BJ (cell line): ENCODE measurements at regions not wholly inside any gene's neighbourhood (a gene's known extent, or its start where the extent isn't known, plus 50 kb on each side); places are given as distances from the start of the nearest gene placed in this dataset.

Experiments
- CTCF ChIA-PET: fragments of 350-600 bp; formaldehyde crosslinking; extraction: SDS; loops from one replicate; lab custom pipeline; 2021; ENCODE audit warnings: antibody characterized with exemption, inconsistent platforms; lab: Yijun Ruan, JAX
- POLR2A ChIA-PET: fragments of 300-600 bp; sonication (Branson Sonifier 250); formaldehyde crosslinking; extraction: SDS; loops from one replicate; lab custom pipeline; 2021; ENCODE audit warnings: antibody characterized with exemption; lab: Charles Lee
- DNase-seq: peaks from one replicate; pipeline ENCODE4 v3.0.0-alpha.2; 2011; ENCODE audit warnings: low read depth
- H3K27me3 ChIP-seq: 2 replicates; pipeline ENCODE4 v1.6.0; 2011; ENCODE audit warnings: low read length; ENCODE audit not compliant: control insufficient read depth, insufficient read depth
- H3K36me3 ChIP-seq: 2 replicates; pipeline ENCODE4 v1.5.1; 2011; ENCODE audit warnings: low read length; ENCODE audit not compliant: control insufficient read depth, insufficient read depth
- H3K4me3 ChIP-seq: 2 replicates; pipeline ENCODE4 v1.5.1; 2011; ENCODE audit warnings: low read depth, mild to moderate bottlenecking, control low read depth, low read length
- TF ChIP-seq, protein P1 (sequence below): IDR thresholded peaks from 2 replicates; pipeline ENCODE4 v1.5.1; 2011; ENCODE audit warnings: low read depth, mild to moderate bottlenecking, control low read depth, inconsistent platforms, low read length, moderate library complexity; ENCODE audit not compliant: insufficient read depth

DNA sequence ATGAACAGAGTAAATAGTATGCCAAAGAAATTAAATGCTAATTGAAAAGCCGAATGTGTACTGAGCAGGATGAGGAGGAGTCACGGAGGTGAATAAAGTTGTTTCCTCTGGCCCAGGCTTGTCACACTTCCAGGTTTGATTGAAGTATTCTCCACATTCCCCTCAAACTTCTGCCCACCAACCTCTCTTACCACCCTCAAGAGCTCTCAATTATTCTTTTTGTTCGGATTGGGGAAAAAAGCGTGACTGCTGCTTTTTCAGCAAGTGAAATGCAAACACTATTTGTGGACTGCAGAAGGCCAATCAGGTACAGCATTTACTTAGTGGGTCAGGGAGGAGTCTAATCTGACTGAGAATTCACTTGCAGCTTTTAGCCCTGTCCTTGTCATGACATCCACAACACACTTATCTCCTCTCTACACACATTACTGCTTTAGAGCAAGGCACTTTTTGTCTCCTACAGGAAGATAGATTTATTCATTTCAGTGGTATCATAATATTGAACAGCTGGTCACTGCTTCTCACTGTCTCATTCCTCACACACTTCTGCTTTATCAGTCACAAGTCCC lies 375.6 kb upstream of the PRMT6 start:
- TF ChIP-seq, protein P1, sequence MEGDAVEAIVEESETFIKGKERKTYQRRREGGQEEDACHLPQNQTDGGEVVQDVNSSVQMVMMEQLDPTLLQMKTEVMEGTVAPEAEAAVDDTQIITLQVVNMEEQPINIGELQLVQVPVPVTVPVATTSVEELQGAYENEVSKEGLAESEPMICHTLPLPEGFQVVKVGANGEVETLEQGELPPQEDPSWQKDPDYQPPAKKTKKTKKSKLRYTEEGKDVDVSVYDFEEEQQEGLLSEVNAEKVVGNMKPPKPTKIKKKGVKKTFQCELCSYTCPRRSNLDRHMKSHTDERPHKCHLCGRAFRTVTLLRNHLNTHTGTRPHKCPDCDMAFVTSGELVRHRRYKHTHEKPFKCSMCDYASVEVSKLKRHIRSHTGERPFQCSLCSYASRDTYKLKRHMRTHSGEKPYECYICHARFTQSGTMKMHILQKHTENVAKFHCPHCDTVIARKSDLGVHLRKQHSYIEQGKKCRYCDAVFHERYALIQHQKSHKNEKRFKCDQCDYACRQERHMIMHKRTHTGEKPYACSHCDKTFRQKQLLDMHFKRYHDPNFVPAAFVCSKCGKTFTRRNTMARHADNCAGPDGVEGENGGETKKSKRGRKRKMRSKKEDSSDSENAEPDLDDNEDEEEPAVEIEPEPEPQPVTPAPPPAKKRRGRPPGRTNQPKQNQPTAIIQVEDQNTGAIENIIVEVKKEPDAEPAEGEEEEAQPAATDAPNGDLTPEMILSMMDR = no peak
- DNase-seq = no peak
- no peaks in the 10 kb centered on the region for H3K36me3 ChIP-seq
- CTCF ChIA-PET = interaction anchor here (1.6 to 1.7 kb wide), 2 partner anchors 9 to 12 kb away, joined by 3 to 4 read pairs; no protein-coding TSS in a partner anchor
- no peaks in the 10 kb centered on the region; the same call in 1 of the 2 replicates for H3K27me3 ChIP-seq
- no peak overlapping the region for H3K4me3 ChIP-seq
- POLR2A ChIA-PET = no interaction called here

DNA sequence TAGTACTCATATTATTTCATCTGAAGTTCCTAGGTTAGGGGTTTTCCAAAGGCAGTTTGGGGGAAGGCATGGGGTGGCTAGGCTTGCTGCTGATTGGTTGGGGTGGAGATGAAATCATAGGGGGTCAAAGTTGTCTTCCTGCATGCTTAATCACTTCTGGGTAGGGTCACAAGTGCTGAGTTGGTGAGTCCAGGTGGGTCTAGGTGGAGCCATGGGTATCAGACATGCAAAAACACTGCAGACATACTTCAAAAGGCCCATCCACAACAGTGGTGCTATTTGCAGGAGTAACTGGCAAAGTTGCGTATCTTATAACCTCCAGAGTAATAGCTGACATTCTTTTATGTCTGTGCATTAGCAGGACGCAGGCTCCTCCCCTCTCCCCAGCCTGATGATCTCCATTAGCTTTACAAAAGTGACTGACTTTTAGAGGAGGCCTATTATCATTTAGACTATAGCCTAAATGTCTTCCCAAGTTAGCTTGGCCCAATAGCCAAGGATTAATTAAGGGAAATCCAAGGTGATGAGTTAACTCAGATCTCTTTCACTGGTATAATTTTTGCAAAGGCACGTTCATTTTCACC lies 374.4 kb upstream of the PRMT6 start:
- Histone ChIP-seq H3K4me3 (no peak overlapping the region), H3K27me3 (no peaks in the 10 kb centered on the region; the same call in 1 of the 2 replicates), H3K36me3 (no peaks in the 10 kb centered on the region)
- CTCF ChIA-PET = interaction anchor here (1.7 kb wide), 1 partner anchor 13 kb away, joined by 3 read pairs; no protein-coding TSS in a partner anchor
- POLR2A ChIA-PET = no interaction called here
- TF ChIP-seq, protein P1 = no peak
- no peak for DNase-seq

DNA sequence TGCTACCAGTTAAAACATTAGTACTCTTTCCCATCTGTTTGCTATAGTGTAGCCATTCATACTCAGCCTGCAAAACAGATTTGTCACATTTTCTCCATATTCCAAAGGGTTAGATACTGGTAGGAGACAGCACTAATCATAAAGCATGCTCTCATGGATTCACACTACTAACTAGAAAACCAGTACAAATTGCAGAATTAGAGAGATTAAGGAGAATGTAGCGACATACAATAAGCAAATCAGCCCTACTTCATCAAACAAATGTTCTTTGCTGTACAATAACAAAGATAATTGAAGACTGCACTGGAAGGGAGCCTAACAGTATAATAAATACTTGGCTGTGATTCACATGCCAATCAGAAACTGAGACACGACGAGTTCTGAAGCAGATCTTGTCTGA lies 368.0 kb upstream of the PRMT6 start:
- POLR2A ChIA-PET = no interaction called here

DNA sequence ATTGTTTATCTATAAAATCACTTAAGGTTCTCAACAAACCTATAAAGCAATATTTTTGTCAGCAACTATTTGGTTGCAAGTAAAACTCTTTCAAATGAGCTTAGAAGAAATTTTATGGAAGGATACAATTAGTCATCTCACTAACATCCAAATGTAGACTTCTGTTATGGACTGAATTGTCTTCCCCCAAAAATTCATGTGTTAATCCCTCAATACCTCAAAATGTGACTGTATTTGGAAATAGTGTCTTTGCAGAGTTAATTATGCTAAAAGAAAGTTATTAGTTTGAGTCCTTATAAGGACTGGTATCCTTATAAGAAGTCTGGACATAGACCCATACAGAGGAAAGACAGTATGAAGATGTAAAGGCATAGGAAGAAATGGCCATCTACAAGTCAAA lies 357.8 kb upstream of the PRMT6 start:
- Histone ChIP-seq H3K4me3 (no peak overlapping the region), H3K27me3 (no peaks in the 10 kb centered on the region), H3K36me3 (no peaks in the 10 kb centered on the region)
- CTCF ChIA-PET = interaction anchor here (0.6 kb wide), 1 partner anchor 19 kb away, joined by 3 read pairs; no protein-coding TSS in a partner anchor
- no peak for DNase-seq
- POLR2A ChIA-PET = interaction anchor here (0.6 kb wide), 1 partner anchor 59 kb away, joined by 3 read pairs; no protein-coding TSS in a partner anchor
- TF ChIP-seq, protein P1 = no peak

More for the DNA sequence above, 368.0 kb upstream of the PRMT6 start:
- Histone ChIP-seq H3K36me3 (no peaks in the 10 kb centered on the region), H3K27me3 (no peaks in the 10 kb centered on the region; the same call in 1 of the 2 replicates), H3K4me3 (no peak overlapping the region)
- CTCF ChIA-PET = no interaction called here
- TF ChIP-seq, protein P1 = no peak
- no peak for DNase-seq

DNA sequence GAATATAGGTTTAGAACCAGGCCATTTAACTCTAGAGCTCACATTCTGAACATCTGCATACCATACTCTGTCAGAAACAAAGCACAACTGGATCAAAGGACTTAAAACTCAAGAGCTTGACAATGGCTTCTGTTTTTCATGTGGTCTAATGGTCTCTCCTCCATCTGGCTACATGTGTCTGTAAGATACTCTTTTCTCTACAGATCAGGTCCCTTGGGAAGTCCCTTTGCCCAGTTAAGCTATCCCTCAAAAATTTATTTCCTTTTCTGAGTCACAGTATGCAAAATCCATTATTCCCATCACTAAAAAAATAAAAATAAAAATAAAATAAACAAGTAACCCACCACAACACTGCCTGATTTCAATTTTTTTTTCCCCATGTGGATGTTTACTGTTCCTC lies 357.0 kb upstream of the PRMT6 start:
- DNase-seq = no peak
- CTCF ChIA-PET = interaction anchor here (1.4 kb wide), 1 partner anchor 24 kb away, joined by 3 read pairs; no protein-coding TSS in a partner anchor

More for the DNA sequence above, 357.0 kb upstream of the PRMT6 start:
- no peaks in the 10 kb centered on the region for H3K36me3 ChIP-seq
- POLR2A ChIA-PET = interaction anchor here (0.6 kb wide), 1 partner anchor 20 kb away, joined by 3 read pairs; no protein-coding TSS in a partner anchor
- no peak overlapping the region for H3K4me3 ChIP-seq
- TF ChIP-seq, protein P1 = no peak
- no peaks in the 10 kb centered on the region for H3K27me3 ChIP-seq
